ENCODE measurements at regions not wholly inside any gene's neighbourhood (a gene's known extent, or its start where the extent isn't known, plus 50 kb on each side); places are given as distances from the start of the nearest gene placed in this dataset.

GRCh38 chr13:30816736-30817135 lies 81.4 kb downstream of the ALOX5AP start:
- Histone ChIP-seq H3K36me3 (no peaks in the 10 kb centered on the region), H3K9me3 (no peaks in the 10 kb centered on the region), H3K4me1 (peaks cover 0 to 11% (median 0%) of the 10 kb centered on the region in 9 donors), H3K27me3 (no peaks in the 10 kb centered on the region), H3K27ac (peak overlapping the region in 1 of 10 donors; percentile 48), H3K4me3 (no peak overlapping the region)
- ATAC-seq = peak in 3 of 8 donors; percentile 41 to 62 (median 56)
- DNase-seq = no peak
- 56% methylated on average over 6 of the region's 6 CpGs for WGBS, 2 donors
- intact Hi-C loops (cut with DNase I) = no loop called here
- no peak for TF ChIP-seq CTCF (IDR thresholded peaks at IDR 0.05)

GRCh38 chr13:30818323-30818960 lies 83.1 kb downstream of the ALOX5AP start:
- intact Hi-C loops (cut with DNase I) = no loop called here
- TF ChIP-seq CTCF (IDR thresholded peaks at IDR 0.05) = no peak
- H3K4me3 ChIP-seq = no peak overlapping the region
- peaks cover 0 to 11% (median 0%) of the 10 kb centered on the region in 9 donors for H3K4me1 ChIP-seq
- no peaks in the 10 kb centered on the region for H3K9me3 ChIP-seq
- H3K27me3 ChIP-seq = peaks cover 0 to 4% (median 0%) of the 10 kb centered on the region in 7 donors
- no peaks in the 10 kb centered on the region for H3K36me3 ChIP-seq
- peak overlapping the region in 1 of 10 donors; percentile 10 for H3K27ac ChIP-seq
- DNase-seq (no peak), ATAC-seq (peak in 6 of 8 donors; percentile 29 to 94 (median 60))
- 49 to 63% methylated on average over 10 of the region's 10 CpGs for WGBS, 2 donors

GRCh38 chr13:30819136-30819888 lies 84.0 kb downstream of the ALOX5AP start:
- ATAC-seq = no peak

More at GRCh38 chr13:30819136-30819888, 84.0 kb downstream of the ALOX5AP start:
- 80 to 85% methylated on average over 7 of the region's 7 CpGs for WGBS, 2 donors
- H3K36me3 ChIP-seq = no peaks in the 10 kb centered on the region
- H3K4me1 ChIP-seq = peaks cover 0 to 11% (median 0%) of the 10 kb centered on the region in 9 donors
- no peak for DNase-seq
- peaks cover 0 to 4% (median 0%) of the 10 kb centered on the region in 7 donors for H3K27me3 ChIP-seq
- no peak for TF ChIP-seq CTCF (IDR thresholded peaks at IDR 0.05)
- H3K4me3 ChIP-seq = no peak overlapping the region
- H3K27ac ChIP-seq = peak overlapping the region in 1 of 10 donors; percentile 10
- intact Hi-C loops (cut with DNase I) = no loop called here
- H3K9me3 ChIP-seq = no peaks in the 10 kb centered on the region

All from heart right ventricle (tissue), 16 donors.